Epithelial cell of prostate (primary cell): ENCODE measurements at regions not wholly inside any gene's neighbourhood (a gene's known extent, or its start where the extent isn't known, plus 50 kb on each side); places are given as distances from the start of the nearest gene placed in this dataset.

Source experiments
- DNase-seq: peaks from one replicate; pipeline ENCODE4 v3.0.0-alpha.2; 2011; ENCODE audit warnings: low read depth, low spot score
- H3K27ac ChIP-seq: fragments of 450-650 bp; 2 replicates; pipeline ENCODE4 v1.5.1; 2017; ENCODE audit warnings: mild to moderate bottlenecking

DNA sequence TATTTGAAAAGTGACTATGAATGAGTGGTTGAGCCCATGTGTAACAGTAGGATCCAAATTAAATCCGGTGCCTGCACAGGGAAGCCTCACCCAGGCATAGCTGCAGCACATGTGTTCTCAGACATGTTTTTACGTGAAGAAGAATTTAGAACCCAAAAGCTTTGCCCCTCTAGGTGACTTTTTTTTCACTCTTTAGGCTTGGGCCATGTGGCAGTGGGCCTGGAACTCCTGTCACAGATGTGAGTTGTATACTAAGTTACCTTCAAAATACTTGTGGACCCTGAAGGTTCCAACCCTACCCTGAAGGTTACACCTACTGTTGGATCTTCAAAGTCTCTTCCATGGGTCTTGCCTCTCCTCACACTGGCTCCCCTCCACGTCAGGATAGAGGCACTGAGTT lies 146.6 kb downstream of the GAS1 start:
- no peak for DNase-seq
- H3K27ac ChIP-seq: no peak overlapping the region

- no peak for DNase-seq
- no peak overlapping the region for H3K27ac ChIP-seq
These were observed 148.3 kb downstream of the GAS1 start for GRCh38 chr9:86798966-86799365.

DNA sequence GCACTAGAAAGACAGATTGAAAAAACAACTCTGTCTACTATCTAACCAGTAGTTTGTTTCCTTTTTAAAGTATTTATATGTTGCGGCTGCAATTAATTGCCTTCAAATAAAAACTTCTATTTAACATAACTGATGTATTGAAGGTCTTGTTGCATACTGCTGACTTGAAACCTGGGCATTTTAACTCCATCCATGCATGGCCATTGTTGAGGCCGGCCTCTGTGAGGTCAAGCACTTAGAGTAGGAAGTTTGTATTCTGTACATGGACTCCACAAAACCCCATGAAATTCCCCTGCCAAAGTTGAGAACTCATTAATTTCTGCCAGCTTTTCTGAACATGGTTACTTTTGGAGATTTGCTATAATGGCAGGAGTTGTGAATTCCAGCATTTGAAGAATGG lies 150.6 kb downstream of the GAS1 start:
- no peak overlapping the region for H3K27ac ChIP-seq
- no peak for DNase-seq

- H3K27ac ChIP-seq: no peak overlapping the region
- no peak for DNase-seq
These were observed 151.3 kb downstream of the GAS1 start for GRCh38 chr9:86795823-86796553.

- DNase-seq: no peak
- no peak overlapping the region for H3K27ac ChIP-seq
These were observed 152.3 kb downstream of the GAS1 start for GRCh38 chr9:86795047-86795442.

GRCh38 chr9:86794391-86795046 lies 152.8 kb downstream of the GAS1 start:
- DNase-seq: no peak
- no peak overlapping the region for H3K27ac ChIP-seq

GRCh38 chr9:86792136-86792535 lies 155.2 kb downstream of the GAS1 start:
- no peak overlapping the region for H3K27ac ChIP-seq
- peak; percentile 14 for DNase-seq

DNA sequence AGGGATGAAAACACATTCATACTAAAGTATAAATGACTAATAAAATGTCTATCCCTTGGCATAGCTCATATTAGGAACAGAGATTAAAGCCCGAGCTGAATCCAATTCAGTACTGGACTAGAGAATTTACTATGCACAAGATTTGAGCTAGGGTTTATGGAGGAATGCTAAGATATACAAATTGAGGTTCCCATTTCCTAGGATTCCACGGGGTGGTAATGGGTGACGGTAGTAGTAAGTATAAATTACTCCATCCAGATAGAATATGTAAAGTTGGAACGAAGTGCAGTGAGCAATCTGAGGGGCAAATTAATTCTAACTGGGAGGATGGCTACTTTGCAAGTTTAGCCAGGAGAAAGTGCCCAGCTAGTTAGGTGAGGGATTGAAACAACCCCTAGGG lies 156.5 kb downstream of the GAS1 start:
- H3K27ac ChIP-seq: no peak overlapping the region

DNA sequence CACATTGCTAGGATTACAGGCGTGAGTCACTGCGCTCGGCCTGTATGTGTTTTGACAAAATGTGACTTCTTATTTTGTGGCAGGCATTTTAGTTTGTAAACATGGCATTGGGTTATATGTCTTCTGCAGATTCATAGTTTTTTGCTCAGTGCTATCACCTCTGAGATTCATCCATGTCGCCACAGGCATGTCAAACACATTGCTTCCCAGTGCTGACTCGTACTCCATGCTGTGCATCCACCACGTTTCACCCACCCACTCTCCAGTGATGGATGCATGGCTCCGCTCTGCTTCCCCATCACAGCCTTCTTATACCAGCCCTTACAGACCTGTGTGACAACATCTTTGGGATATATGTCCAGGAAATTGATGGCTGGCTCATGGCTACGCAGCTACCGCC lies 158.8 kb downstream of the GAS1 start:
- H3K27ac ChIP-seq: no peak overlapping the region
- DNase-seq: no peak

More for the DNA sequence above, 156.5 kb downstream of the GAS1 start:
- DNase-seq: no peak

DNA sequence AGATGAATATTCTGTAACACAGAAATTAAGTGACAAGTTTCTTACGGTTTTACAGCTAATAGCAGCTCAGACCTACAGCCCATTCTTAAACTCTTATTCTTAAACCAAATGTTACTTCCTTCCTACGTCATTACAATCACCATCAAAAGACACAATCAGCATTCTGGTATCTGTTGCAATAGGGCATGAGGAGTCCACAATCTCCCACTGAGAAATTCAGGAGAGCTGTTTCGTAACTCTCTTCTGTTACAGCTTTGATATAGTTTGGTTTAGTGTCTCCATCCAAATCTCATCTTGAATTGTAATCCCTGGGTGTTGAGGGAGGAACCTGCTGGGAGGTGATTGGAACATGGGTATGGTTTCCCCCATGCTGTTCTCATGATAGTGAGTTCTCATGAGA lies 163.4 kb downstream of the GAS1 start:
- H3K27ac ChIP-seq: no peak overlapping the region
- DNase-seq: no peak

GRCh38 chr9:86782831-86783230 lies 164.5 kb downstream of the GAS1 start:
- no peak overlapping the region for H3K27ac ChIP-seq
- no peak for DNase-seq

- H3K27ac ChIP-seq: no peak overlapping the region
- no peak for DNase-seq
These were observed 168.5 kb downstream of the GAS1 start for GRCh38 chr9:86778761-86779160.

DNA sequence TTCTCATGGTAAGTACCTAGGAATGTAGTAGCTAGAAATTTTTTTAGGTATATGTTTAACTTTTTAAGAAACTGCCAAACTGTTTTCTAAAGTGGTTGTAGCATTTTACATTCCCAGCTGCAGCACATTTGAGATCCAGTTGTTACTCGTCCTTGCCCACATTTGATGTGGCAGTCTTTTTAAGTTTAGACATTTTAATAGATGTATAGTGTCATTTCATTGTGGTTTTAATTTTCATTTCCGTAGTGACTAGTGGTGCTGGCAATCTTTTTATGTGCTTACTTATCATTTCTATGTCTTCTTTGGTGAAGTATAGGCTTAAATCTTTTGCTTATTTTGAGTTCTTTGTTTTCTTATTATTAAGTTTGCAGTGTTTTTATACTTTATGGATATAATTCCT lies 171.6 kb downstream of the GAS1 start:
- no peak overlapping the region for H3K27ac ChIP-seq
- DNase-seq: no peak

DNA sequence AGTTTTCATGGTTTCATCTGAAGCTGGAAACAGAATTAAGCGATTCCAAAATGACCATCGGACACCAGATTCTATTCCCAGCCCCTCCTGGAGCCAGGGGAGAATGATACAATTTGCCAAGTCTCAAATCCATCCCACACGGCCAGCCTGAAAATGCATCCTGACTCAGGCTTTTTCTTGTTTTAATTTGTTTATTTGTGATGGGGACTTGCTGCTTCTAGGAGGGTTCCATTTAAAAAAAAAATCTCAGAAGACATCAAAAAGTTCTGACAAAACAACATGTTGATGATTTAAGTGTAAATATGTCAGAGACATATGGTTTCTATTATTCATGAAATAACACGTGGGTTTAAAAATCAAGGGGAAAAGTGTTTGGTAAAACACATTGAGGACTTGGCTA lies 173.2 kb downstream of the GAS1 start:
- no peak overlapping the region for H3K27ac ChIP-seq
- DNase-seq: no peak

- no peak overlapping the region for H3K27ac ChIP-seq
- DNase-seq: no peak
These were observed 173.8 kb downstream of the GAS1 start for GRCh38 chr9:86773422-86773945.

DNA sequence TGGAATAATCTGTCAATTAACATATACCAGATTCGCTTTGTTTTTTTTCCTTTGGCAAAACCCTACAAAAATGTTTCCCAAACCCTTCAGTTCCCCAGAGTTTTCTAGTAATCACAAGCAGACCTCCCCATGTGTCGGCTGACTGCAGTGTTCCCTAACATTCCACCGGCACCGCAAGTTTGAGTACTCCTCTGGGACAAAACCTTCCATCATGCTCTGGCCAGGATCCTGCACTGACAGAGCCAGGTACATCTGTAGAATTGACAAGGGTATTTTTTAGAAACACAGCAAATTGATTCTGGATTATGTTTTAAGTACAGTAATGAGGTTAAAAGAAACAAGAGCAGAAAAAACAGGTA lies 174.7 kb downstream of the GAS1 start:
- DNase-seq: no peak
- no peak overlapping the region for H3K27ac ChIP-seq

DNA sequence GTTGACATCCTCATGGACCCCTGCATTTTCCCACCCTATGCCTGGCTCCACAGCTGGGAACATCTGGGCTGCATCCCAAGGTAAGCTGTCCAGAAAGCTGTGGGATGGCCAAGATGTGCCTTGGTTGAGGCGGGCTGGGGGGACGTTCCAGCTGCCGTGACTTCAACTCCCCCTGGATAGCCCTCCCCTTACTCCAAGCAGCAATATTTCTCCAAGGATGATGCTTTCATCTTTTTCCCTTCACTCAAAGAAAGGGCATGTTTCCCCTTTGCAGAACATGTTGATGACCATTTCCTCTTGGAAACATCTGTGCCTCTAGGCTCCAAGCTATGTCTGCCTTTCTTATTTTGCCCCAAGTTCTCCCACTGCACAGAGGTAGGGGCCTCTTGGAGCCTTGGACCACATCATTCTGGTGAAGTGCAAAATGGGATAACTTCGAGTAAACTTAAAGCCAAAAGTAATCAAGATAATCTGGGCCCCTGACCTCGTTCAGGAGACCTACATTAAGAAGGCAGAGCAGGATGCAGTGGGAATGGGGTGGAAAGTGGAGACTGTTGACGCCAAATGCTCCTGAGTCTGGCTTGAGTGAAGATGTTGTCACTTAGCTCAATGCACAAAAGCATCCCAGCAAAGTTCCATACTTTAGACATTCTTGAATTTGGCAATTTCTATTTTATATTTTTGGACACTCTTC lies 175.2 kb downstream of the GAS1 start:
- no peak for DNase-seq
- no peak overlapping the region for H3K27ac ChIP-seq

- no peak for DNase-seq
- no peak overlapping the region for H3K27ac ChIP-seq
These were observed 175.9 kb downstream of the GAS1 start for GRCh38 chr9:86771420-86771819.

- H3K27ac ChIP-seq: no peak overlapping the region
- DNase-seq: no peak
These were observed 178.6 kb downstream of the GAS1 start for GRCh38 chr9:86768709-86769108.

DNA sequence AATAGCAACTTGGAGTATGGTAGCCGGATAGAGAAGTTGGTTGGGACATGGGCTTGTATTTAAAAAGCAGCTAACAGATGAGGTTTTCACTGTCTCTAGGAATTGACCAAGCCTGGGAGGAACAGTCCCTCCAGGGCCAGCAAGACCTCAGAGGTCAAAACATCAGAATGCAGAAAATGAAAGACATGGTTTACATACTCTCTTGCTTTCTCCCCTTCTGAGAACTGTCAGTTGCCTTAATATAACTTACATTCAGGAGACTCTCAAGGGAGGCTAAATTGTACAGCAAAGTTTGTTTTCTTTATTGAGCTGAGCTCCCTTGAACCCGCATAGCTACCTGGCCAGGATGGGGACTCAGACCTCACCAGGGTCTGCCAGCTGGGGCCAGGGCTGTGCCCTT lies 179.3 kb downstream of the GAS1 start:
- DNase-seq: no peak
- H3K27ac ChIP-seq: no peak overlapping the region

- H3K27ac ChIP-seq: peak overlapping the region; percentile 22
- no peak for DNase-seq
These were observed 179.9 kb downstream of the GAS1 start for GRCh38 chr9:86767373-86767772.
